Activated CD8-positive, alpha-beta memory T cell treated with anti-CD3 and anti-CD28 coated beads, Interleukin-2, amount 50 U/mL, for 24 hours (primary cell): ENCODE measurements at regions not wholly inside any gene's neighbourhood (a gene's known extent, or its start where the extent isn't known, plus 50 kb on each side); places are given as distances from the start of the nearest gene placed in this dataset.
"Not testable (repeated sequence)": the region's sequence is repeated elsewhere in the genome, so short reads cannot be mapped to it uniquely, and the experiment has no call there.

Experiments
- DNase-seq: peaks from one replicate; pipeline ENCODE4 v3.0.0-alpha.2; 2020; ENCODE audit errors: extremely low read depth

DNA sequence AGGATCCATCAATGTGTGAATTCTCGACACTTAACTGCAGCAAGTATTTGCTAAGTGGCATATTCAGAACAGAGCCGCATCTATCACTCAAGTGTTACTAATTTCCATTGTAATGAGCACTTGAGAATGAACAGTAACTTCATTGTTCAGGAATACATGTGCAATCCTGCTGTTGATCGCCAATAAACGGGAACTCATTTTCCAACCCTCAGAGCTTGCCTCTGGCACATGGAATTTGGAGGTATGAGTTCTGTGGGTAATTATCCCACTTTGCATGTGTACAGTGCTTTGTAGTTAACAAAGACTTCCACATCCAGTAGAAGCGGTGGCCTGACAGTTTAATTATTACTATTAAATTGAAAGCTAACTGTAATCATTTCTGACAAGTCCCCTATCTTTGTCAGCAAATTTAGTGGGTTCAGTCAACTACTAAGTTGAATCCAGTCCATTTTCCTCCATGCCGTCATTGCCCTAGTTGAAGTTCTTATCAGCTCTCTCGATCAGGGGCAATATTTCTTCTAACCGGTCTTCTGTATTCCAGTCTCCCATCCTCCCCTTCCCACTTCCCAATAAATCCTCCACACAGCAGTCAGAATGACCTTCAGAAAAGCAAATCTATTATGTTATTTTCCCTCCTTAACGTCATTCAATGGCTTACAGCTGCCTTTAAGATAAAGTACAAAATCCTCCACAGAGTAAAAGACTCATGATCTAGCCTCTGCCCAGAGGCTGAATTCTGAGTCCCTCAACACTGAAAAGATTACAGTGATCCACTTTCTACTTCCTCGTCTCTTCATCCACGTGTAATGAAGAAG lies 62.4 kb upstream of the GBA3 start:
- not testable (repeated sequence) for DNase-seq

- DNase-seq = not testable (repeated sequence)
Measured at GRCh38 chr4:22631167-22631566, 61.6 kb upstream of the GBA3 start.

- no peak for DNase-seq
Measured at GRCh38 chr4:22634541-22635181, 58.1 kb upstream of the GBA3 start.

DNA sequence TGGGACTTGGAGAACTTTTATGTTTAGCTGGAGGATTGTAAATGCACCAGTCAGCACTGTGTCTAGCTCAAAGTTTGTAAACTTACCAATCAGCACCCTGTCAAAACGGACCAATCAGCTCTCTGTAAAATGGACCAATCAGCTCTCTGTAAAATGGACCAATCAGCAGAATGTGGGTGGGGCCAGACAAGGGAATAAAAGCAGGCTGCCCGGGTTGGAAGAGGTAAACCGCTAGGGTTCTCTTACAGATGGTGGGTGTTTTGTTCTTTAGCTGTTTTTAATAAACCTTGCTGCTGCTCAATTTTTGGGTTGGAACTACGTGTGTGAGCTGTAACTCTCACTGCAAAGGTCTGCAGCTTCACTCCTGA lies 57.6 kb upstream of the GBA3 start:
- not testable (repeated sequence) for DNase-seq

DNA sequence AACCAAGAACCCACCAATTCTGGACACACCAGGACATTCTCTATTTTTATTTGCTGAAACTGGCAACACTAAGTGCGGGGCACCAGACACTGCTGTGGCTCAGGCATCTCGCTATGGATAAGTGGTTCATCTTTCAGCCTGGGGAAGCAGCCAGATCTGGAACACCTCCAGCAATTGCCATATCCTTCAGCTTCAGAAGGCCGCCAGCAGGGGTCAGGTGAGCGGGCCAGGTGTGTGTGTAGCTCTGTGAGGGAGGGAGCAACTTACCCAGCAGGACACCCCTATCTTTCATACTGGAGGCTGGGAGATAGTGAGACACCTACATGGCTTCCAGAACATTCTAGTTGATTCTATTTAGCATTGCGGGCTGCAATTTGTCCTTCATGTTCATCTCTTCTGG lies 57.0 kb upstream of the GBA3 start:
- no peak for DNase-seq

- DNase-seq = no peak
Measured at GRCh38 chr4:22637306-22637705, 55.4 kb upstream of the GBA3 start.
